ENCODE measurements at regions not wholly inside any gene's neighbourhood (a gene's known extent, or its start where the extent isn't known, plus 50 kb on each side); places are given as distances from the start of the nearest gene placed in this dataset.
"Not testable (repeated sequence)": the region's sequence is repeated elsewhere in the genome, so short reads cannot be mapped to it uniquely, and the experiment has no call there.

- DNase-seq = no peak
- ATAC-seq = no peak
- intact Hi-C loops (cut with micrococcal nuclease) = no loop called here
These were observed 942.9 kb downstream of the ANKRD7 start for GRCh38 chr7:119167431-119167830.

DNA sequence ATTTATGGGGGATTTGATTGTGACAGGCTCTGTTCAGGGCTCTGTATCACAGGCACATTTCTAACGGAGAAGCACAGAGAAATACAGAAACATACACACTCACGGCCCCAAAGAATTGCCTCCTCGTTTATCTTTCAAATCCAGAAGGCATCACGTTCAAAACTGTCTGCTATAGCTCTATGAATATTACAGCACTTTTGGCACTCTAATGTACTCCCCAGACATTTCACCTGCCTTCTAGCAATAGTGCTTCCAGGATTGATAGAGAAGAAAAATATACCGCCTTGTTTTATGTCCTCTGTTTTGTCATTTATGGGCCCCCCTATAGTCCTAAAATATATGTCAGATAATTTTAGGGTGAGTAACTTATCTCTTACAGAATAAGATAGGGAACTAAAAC is 947.5 kb downstream of the ANKRD7 start:
- no peak for DNase-seq

DNA sequence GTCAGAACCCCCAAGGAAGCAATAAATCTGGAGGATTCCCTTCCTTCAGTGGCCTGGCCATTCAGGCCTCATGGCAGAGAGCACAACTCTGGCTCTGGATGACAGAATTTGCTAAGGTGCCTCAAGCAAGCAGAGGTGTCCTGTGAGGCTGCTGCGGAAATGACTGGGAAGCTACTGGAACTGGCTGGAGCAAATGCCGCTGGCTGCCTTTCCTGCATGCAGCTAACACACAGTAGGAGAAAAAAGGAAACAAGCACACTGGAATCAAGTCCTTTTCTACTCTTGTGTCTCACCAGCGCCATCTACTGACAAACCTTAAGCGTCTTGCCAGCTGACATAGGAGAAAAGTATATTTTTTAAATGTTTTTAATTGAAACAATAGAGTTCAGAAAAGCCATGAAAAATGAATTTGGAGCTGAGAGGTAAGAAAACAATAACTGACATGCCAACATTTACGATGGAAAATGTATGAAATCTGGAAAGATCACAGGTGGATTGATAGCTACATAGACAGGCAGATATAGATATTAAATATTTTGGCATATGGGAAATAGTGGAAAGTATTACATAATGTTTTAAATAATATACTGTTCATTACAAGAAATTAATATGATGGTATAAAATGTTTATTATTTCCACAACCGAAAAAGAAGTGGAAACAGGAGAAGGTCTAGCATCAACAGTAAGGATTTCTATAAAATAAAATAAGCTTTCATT is 951.6 kb downstream of the ANKRD7 start:
- DNase-seq = no peak
- intact Hi-C loops (cut with micrococcal nuclease) = no loop called here

More for the DNA sequence above, 947.5 kb downstream of the ANKRD7 start:
- no peak for ATAC-seq
- intact Hi-C loops (cut with micrococcal nuclease) = no loop called here

GRCh38 chr7:119177863-119178262 is 953.4 kb downstream of the ANKRD7 start:
- DNase-seq = no peak
- intact Hi-C loops (cut with micrococcal nuclease) = no loop called here
- no peak for ATAC-seq

More for the DNA sequence above, 951.6 kb downstream of the ANKRD7 start:
- ATAC-seq = no peak

DNA sequence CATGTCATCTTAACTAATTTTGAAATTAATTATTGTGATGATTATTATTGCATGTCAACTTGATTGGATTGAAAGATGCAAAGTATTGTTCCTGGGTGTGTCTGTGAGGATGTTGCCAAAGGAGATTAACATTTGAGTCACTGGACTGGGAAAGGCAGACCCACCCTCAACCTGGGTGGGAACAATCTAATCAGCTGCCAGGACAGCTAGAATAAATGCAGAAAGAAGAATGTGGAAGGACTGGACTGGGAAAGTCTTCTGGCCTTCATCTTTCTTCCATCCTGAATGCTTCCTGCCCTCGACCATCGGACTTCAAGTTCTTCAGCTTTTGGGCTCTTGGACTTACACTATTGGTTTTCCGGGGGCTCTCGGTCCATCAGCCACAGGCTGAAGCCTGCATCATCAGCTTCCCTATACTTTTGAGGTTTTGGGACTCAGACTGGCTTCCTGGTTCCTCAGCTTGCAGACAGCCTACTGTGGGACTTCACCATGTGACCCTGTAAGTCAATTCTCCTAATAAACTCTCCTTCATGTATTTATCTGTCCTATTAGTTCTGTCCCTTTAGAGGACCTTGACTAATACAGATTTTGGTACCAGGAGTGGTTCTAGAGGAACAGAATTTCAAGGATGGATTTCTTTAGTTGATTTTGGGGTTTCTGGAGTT is 959.8 kb downstream of the ANKRD7 start:
- ATAC-seq = no peak
- intact Hi-C loops (cut with micrococcal nuclease) = no loop called here
- no peak for DNase-seq

DNA sequence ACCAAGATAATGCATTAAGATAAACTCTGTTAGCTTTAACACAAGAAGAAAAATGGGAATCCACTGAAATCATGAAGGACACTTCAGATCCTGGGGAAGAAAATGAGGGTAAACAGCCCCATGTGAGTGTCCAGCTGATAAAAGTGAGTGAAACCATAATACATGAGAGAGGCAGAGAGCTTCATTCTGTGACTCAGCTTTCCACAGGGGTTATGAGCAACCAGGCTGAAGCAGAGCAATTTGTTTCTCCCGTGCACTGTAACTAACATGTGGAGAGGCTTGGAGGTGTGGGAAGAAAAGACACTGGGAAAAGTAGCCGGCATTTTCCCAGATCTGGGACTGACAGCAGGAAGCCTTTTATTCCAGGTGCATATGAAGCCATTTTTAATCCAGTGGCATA is 971.7 kb downstream of the ANKRD7 start:
- ATAC-seq = no peak
- DNase-seq = no peak
- intact Hi-C loops (cut with micrococcal nuclease) = no loop called here

DNA sequence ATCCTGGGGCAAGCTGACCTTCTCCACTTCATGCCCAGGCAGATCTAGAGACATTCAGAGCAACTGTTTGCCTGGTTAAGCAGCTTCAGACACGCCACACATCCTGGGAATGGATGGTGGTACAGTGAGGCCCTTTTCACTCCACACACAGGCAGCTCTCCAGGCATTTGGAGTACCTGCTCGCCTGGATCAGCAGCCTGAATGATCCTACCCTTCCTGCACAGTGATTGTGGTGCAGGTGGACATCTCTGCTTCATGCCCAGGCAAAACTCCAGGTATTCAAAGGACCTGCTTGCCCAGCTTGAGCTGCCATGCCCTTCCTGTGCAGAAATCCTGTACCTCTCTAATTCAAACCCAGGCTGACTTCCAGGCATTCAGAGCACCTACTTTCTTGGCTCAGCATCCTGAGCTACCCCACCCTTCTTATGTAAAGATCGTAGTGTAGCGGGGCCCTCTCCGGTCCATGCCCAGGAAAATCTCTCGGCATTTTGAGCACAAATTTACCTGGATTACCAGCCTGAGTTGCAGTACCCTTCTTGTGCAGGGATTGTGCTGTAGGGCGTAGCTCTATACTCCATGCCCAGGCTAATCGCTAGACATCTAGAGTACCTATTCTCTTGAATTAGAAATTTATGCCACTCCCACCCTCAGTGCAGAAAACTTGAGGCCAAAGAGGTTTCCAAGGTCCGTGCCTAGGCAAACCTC is 972.8 kb downstream of the ANKRD7 start:
- intact Hi-C loops (cut with micrococcal nuclease) = no loop called here
- DNase-seq (no peak), ATAC-seq (no peak)

GRCh38 chr7:119197877-119198527 is 973.5 kb downstream of the ANKRD7 start:
- intact Hi-C loops (cut with micrococcal nuclease) = no loop called here
- no peak for DNase-seq
- ATAC-seq = no peak

- intact Hi-C loops (cut with micrococcal nuclease) = no loop called here
- DNase-seq = no peak
- ATAC-seq = no peak
These were observed 995.2 kb downstream of the ANKRD7 start for GRCh38 chr7:119219663-119220062.

GRCh38 chr7:119223930-119224329 is 999.4 kb downstream of the ANKRD7 start:
- intact Hi-C loops (cut with micrococcal nuclease) = no loop called here
- no peak for DNase-seq
- no peak for ATAC-seq

- DNase-seq = no peak
- intact Hi-C loops (cut with micrococcal nuclease) = no loop called here
These were observed 1004.0 kb downstream of the ANKRD7 start for GRCh38 chr7:119228482-119228881.

DNA sequence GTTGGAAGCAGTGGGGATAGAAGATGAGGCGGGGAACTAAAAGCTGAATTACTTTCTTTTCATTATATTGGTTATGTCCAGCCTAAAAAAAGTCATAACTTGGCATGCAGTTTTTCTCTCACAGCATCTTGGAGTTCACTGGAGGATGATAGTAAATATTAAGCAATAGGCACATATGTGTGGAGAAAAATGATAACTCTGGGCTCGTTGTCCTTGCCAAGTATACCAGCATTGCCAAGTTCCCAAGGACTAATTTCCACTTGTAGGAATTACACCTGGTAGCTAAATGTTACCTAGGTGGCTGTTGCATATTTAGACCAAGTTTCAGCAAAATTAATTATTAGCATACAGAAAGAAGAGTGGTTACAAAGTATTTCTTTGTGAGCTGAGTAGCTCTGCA is 1007.6 kb downstream of the ANKRD7 start:
- intact Hi-C loops (cut with micrococcal nuclease) = no loop called here
- no peak for DNase-seq
- no peak for ATAC-seq

More at GRCh38 chr7:119228482-119228881, 1004.0 kb downstream of the ANKRD7 start:
- ATAC-seq = no peak

DNA sequence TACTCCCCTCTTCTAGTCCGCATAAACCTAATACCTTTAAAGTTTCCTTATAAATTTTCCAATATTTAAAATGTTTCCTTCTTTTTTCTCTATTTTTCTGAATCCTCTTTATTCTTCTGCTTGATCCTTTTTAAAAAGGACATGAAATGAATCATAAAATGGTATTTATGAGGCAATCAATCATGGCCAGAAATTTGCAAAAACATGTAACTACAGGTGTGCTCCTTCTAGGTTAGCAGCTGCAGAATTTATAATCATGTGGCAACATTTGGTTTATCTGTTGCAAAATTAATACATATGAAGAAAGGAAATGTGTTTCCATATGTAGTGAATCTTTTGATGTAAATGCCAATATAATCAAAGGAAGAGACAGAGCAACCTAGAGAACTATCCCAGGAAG is 1008.5 kb downstream of the ANKRD7 start:
- ATAC-seq = no peak

DNA sequence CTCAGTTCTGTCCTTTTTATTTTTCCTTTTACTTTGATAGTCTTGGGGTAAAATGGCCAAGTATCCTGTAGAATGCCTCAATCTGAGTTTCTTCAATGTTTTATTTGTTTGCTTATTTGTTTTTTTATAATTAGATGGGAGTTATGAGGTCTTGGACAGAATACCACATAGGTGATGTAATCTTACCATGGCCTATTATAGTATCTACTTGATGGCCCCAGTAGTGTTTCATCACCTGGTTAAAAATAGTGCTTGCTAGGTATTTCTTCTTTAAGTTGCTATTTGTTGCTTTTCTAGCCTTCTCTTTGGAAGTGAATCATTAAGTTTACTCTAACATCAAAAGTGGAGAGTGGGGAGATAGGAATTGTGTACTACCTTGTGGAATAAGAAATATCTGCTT is 1020.0 kb upstream of the KCND2 start:
- ATAC-seq (no peak), DNase-seq (no peak)
- intact Hi-C loops (cut with micrococcal nuclease) = no loop called here

More for the DNA sequence above, 1008.5 kb downstream of the ANKRD7 start:
- intact Hi-C loops (cut with micrococcal nuclease) = no loop called here
- DNase-seq = no peak

DNA sequence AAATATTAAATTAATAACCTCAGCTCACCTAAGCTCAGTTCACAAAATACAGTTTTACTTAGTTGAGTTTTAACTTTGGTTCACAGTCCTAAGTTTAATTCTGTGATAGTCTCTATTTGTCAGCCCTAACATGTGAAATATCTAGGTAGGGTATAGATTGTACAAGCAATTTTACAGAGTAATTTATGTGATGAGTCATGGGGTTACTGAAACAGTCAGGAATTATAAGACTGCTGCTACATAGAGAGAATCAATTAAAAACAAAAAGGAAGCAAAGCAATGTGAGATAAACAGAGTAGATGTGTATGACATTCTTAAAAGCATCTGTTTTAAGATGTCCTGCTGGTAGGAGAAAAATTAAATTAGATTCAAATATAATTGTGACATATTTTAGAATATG is 1018.2 kb upstream of the KCND2 start:
- intact Hi-C loops (cut with micrococcal nuclease) = no loop called here
- ATAC-seq (no peak), DNase-seq (no peak)

- no peak for DNase-seq
- intact Hi-C loops (cut with micrococcal nuclease) = no loop called here
- no peak for ATAC-seq
These were observed 1017.0 kb upstream of the KCND2 start for GRCh38 chr7:119256001-119256400.

- ATAC-seq (no peak), DNase-seq (no peak)
- intact Hi-C loops (cut with micrococcal nuclease) = no loop called here
These were observed 1016.4 kb upstream of the KCND2 start for GRCh38 chr7:119256446-119257131.

DNA sequence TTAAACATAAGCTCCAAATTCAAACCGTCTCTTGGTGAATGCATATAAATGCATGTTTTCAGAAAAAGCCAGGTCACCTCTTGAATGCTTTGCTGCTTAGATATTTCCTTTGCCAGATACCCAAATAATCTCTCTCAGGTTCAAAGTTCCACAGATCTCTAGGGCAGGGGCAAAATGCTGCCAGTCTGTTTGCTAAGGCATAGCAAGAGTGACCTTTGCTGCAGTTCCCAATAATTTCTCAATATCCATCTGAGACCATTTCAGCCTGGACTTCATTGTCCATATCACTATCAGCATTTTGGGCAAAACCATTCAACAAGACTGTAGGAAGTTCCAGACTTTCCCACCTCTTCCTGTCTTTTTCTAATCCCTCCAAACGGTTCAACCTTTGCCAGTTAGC is 1006.2 kb upstream of the KCND2 start:
- ATAC-seq; intact Hi-C loops (cut with micrococcal nuclease); DNase-seq: not testable (repeated sequence)

DNA sequence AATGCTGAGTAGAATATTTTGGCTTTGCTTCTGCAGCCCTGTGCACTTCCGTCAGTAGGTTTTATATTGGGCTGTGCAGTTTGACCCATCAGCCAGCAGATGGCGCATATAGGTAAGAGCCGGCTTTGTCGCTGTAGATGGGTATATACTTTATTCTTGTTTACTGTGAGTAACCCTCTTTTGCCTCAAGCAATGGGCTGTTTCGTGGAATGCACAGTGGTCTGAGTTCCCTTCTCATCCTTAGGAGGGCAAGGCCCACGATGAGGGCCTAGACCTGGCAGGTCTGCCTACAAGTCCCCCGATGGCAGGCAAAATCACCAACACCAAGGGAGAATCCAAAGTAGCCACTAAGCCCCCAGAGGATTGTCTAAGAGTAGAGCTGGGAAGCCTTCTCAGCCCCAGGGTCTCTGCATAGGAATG is 1002.9 kb upstream of the KCND2 start:
- ATAC-seq (no peak), DNase-seq (no peak)
- intact Hi-C loops (cut with micrococcal nuclease) = no loop called here

All from left ventricle myocardium superior (tissue), 1 donor.